ENCODE measurements at regions not wholly inside any gene's neighbourhood (a gene's known extent, or its start where the extent isn't known, plus 50 kb on each side); places are given as distances from the start of the nearest gene placed in this dataset.
"Not testable (repeated sequence)": the region's sequence is repeated elsewhere in the genome, so short reads cannot be mapped to it uniquely, and the experiment has no call there.

DNA sequence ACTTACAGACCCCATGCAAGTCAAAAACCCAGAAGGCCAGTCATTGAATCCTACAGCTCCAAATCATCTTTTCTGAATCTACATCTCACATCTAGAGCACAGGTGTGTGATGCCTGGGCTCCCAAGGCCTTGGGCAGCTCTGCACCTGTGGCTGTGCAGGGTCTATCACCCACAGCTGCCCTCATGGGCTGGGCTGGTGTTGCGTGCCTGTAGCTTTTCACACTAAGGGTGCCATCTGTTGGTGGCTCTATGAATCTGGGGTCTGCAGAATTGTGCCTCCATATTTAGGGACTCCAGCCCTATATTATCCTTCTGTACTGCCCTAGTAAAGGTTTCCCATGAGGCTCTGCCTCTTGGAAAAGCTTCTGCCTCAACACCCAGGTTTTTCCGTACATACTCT is 407.6 kb downstream of the TUBA3C start:
- 0 out of 2 replicates have a peak, but pooled peaks have one; percentile 8 for TF ChIP-seq CTCF (IDR thresholded peaks at IDR 0.05)
- not testable (repeated sequence) for H3K27ac ChIP-seq

GRCh38 chr13:18741696-18742095 is 439.9 kb downstream of the TUBA3C start:
- not testable (repeated sequence) for H3K27ac ChIP-seq

GRCh38 chr13:18739310-18739709 is 442.3 kb downstream of the TUBA3C start:
- H3K27ac ChIP-seq: no peak overlapping the region
- TF ChIP-seq CTCF (IDR thresholded peaks at IDR 0.05) (no peak), ZFX (IDR thresholded peaks at IDR 0.05; ENCODE audit: borderline replicate concordance) (no peak)

GRCh38 chr13:18738086-18738485 is 443.5 kb downstream of the TUBA3C start:
- H3K27ac ChIP-seq: not testable (repeated sequence)

DNA sequence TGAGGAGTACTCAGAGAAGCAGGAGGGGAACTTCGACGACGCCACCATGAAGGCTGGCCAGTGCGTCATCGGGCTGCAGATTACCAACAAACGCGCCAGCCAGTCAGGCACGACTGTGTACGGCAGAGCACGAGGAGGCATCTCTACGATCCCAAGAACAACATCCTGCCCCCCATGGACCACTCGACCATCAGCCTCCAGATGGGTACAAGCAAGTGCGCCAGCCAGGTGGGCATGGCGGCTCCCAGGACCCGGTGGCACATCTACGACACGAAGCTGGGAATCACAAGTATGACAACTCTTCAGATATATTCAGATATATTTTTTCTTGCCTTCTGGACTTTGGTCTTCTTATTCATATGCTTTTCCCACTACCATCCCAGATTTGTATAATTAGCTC is 454.5 kb downstream of the TUBA3C start:
- H3K27ac ChIP-seq: not testable (repeated sequence)

GRCh38 chr13:18726524-18726923 is 455.1 kb downstream of the TUBA3C start:
- not testable (repeated sequence) for H3K27ac ChIP-seq

GRCh38 chr13:18725242-18725822 is 456.3 kb downstream of the TUBA3C start:
- TF ChIP-seq CTCF (IDR thresholded peaks at IDR 0.05): peak; percentile 62
- not testable (repeated sequence) for H3K27ac ChIP-seq

GRCh38 chr13:18714889-18715288 is 466.7 kb downstream of the TUBA3C start:
- H3K27ac ChIP-seq: no peak overlapping the region
- TF ChIP-seq CTCF (IDR thresholded peaks at IDR 0.05) (no peak), ZFX (IDR thresholded peaks at IDR 0.05; ENCODE audit: borderline replicate concordance) (no peak)

DNA sequence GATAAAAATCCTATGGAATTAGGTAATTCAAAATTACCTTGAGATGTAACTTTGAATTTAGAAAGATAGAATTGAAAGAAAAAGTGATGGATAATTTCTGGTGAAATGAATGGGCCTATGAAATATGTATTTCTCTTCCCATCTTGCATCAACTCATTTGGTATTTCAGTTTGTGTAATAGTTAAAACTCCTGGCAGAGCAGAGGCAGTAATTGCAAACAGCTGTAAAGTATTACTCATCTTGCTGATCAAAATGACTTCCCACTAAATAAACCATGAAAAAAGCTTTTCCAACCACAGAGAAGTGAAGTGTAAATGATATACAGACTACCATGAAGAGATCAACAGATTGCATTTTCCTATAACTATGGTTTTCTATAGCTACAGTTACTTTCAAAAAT is 471.0 kb downstream of the TUBA3C start:
- not testable (repeated sequence) for H3K27ac ChIP-seq

GRCh38 chr13:18706538-18706937 is 475.1 kb downstream of the TUBA3C start:
- peak; percentile 31 for TF ChIP-seq CTCF (IDR thresholded peaks at IDR 0.05)
- not testable (repeated sequence) for H3K27ac ChIP-seq

DNA sequence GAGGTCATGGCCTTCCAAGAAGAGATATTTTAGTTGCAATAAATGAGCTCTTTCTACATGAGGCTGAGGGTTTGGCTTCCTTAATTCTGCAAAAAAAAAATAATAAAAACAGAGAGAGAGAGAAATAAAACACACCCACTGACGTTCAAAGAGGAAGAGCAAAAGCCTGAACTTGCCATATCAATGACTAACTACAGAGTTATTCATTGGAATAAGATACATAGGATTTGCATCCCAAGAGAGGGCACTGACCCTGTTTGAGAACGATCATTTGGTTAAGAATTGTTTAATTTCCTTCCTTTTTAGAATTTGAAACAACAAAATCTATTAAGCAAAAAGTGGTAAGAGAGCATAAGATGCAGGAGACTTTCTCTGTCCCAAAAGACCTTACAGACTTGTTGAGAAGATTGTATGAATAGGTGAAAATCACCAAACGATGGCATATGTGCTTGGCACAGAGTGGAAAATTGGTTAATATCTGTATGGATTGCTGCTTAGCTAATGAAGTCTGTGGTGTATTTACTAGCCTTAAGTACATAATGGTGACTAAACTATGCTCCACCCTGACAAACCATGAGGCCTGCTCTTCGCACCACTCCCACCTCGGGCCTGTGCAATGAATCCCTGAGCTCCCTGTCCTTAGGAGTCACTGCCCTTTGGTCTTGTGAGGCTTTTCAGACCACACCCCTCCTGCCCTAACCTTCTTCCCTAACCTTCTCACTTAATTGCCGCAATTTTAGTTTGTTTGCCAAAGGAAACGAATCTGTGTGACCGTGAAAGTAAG is 479.0 kb downstream of the TUBA3C start:
- not testable (repeated sequence) for H3K27ac ChIP-seq

DNA sequence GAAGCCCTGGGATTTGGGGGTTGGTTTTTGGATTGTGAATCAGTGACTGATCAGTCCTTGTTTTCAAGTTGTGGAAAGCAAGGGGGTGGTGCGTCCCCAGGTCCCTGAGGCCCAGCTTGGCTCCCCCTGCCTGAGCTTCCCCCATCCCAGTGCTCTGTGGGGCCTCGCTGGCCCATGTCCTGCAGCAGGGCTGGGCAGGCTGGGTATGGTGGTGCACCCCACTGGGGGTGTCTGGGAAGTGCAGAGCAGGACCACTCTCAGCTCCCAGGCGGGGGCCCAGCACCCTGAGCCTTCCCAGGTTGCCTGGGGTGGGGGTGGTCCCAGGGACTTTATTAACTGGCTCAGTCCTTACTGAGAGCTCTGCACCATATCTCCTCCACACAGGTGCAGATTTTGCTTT is 483.3 kb downstream of the TUBA3C start:
- H3K27ac ChIP-seq: not testable (repeated sequence)

DNA sequence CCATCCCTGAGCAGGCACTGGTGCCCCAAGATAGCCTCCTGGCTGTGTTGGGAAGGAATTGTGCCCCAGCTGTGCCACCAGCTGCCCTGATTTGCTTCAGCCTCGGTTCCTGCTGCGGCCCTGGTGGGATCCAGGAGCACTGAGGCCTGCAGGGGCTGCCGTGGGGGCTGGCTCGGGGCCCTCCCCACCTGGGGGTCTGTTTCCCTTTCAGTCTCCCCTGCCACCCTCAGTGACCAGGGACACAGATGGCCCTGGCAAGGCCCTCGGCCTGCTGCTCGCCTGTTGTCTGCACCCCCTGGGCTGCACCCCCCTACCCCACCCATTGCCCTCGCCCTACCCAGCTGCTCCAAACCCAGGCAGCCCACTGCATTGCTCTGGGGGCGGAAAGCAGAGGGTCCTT is 483.8 kb downstream of the TUBA3C start:
- not testable (repeated sequence) for H3K27ac ChIP-seq

DNA sequence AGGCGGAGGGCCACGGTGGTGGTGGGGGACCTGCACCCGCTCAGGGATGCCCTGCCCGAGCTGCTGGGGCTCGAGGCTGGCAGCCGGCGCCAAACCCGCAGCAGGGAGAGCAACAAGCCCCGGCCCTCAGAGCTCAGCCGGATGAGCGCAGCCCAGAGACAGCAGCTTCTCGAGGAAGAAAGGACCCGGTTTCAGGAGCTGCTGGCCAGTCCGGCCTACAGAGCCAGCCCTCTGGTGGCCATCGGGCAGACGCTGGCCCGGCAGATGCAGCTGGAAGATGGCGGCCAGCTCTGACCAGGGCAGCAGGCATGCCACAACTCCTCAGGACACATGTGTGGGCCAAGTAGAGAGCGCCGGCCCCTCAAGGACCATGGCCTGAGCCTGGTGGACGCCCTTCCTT is 484.4 kb downstream of the TUBA3C start:
- H3K27ac ChIP-seq: not testable (repeated sequence)

DNA sequence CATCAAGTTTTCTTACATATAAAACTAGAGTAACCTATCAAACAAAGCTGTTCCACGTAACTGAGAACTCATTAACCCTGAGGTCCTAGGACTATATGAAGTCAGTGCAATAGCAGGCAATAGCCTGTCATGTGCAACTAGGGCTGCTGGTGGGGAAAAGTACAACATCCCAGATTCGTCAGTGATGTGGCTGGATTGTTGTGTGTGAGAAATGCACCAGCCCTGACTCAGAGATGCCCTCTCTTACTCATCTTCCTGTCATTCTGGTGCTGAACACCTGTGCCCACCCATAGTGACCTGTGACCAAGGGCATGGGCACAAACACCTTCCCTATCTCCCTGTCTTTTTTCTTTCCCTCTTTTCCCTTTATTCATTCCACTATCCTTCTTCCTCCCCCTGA is 504.2 kb downstream of the TUBA3C start:
- H3K27ac ChIP-seq: not testable (repeated sequence)

All from 22Rv1 (cell line).